HG03565 (cell line): ENCODE measurements at regions not wholly inside any gene's neighbourhood (a gene's known extent, or its start where the extent isn't known, plus 50 kb on each side); places are given as distances from the start of the nearest gene placed in this dataset.

Experiments used
- ATAC-seq: cut with Tn5 transposase; IDR thresholded peaks from one replicate; pipeline ENCODE4 v1.9.1; 2021; ENCODE audit warnings: mild to moderate bottlenecking, moderate library complexity; ENCODE audit not compliant: unreplicated experiment

GRCh38 chr16:79449067-79449769, 151.3 kb downstream of the MAF start:
- no peak for ATAC-seq

- ATAC-seq = no peak
Observed at GRCh38 chr16:79444572-79444971, 156.0 kb downstream of the MAF start.

- ATAC-seq = no peak
Observed at GRCh38 chr16:79439901-79440300, 160.6 kb downstream of the MAF start.

GRCh38 chr16:79437764-79438751, 162.5 kb downstream of the MAF start:
- no peak for ATAC-seq

GRCh38 chr16:79436885-79437284, 163.7 kb downstream of the MAF start:
- ATAC-seq = no peak

GRCh38 chr16:79434771-79435170, 165.8 kb downstream of the MAF start:
- no peak for ATAC-seq

GRCh38 chr16:79434092-79434491, 166.4 kb downstream of the MAF start:
- ATAC-seq = no peak

GRCh38 chr16:79431923-79432322, 168.6 kb downstream of the MAF start:
- ATAC-seq = no peak

GRCh38 chr16:79430191-79430678, 170.3 kb downstream of the MAF start:
- ATAC-seq = no peak

- no peak for ATAC-seq
Observed at GRCh38 chr16:79429381-79430190, 171.0 kb downstream of the MAF start.

- ATAC-seq = no peak
Observed at GRCh38 chr16:79426663-79427062, 173.9 kb downstream of the MAF start.

GRCh38 chr16:79422064-79422463, 178.5 kb downstream of the MAF start:
- no peak for ATAC-seq

GRCh38 chr16:79421126-79421525, 179.4 kb downstream of the MAF start:
- ATAC-seq = no peak

GRCh38 chr16:79420493-79420892, 180.0 kb downstream of the MAF start:
- ATAC-seq = no peak

- ATAC-seq = no peak
Observed at GRCh38 chr16:79419148-79419547, 181.4 kb downstream of the MAF start.

GRCh38 chr16:79417601-79418008, 182.9 kb downstream of the MAF start:
- no peak for ATAC-seq

- no peak for ATAC-seq
Observed at GRCh38 chr16:79415983-79416640, 184.4 kb downstream of the MAF start.

GRCh38 chr16:79412783-79413225, 187.7 kb downstream of the MAF start:
- no peak for ATAC-seq

- no peak for ATAC-seq
Observed at GRCh38 chr16:79411805-79412204, 188.7 kb downstream of the MAF start.

- no peak for ATAC-seq
Observed at GRCh38 chr16:79411357-79411756, 189.2 kb downstream of the MAF start.
